ENCODE measurements at regions not wholly inside any gene's neighbourhood (a gene's known extent, or its start where the extent isn't known, plus 50 kb on each side); places are given as distances from the start of the nearest gene placed in this dataset.

DNA sequence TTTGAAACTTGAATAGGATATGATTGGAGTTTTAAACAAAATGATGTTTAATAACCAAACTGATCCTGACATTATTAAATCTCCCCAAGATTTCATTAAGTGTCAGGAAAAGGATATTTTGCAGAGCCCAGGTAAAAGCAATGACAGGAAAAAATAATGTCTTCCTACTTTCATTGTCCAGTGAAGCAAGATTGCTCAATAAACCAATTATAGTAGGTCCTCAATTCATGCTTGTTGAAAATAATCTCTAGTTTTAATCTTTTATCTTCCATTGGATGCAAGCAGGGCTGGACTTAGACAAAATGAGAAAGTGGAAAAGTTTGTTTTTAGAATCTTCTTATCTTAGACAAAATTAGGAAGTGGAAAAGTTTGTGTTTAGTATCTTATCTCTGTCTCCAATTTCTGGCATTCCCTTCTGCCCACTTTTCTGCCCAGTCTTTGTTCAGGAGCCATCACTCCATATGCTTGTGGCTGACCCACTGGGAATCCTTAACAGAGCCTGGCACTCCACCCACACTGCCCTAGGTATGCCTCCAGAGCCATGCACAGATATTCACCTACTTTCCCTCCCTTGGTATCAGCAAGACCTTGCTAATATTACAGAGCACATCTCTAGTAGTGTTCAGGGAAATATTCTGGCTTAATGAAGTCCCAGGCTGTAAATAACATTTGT is 57.0 kb upstream of the CARMIL1 start:
- Histone ChIP-seq H3K36me3 (ENCODE audit: control insufficient read depth, insufficient read depth, low read length) (no peaks in the 10 kb centered on the region), H3K4me3 (ENCODE audit: low read depth, low read length) (no peak overlapping the region), H3K27me3 (ENCODE audit: control insufficient read depth, insufficient read depth, low read length) (no peaks in the 10 kb centered on the region)
- FAIRE-seq (no peak), DNase-seq (ENCODE audit: low read depth) (no peak)
- TF ChIP-seq, protein P1, sequence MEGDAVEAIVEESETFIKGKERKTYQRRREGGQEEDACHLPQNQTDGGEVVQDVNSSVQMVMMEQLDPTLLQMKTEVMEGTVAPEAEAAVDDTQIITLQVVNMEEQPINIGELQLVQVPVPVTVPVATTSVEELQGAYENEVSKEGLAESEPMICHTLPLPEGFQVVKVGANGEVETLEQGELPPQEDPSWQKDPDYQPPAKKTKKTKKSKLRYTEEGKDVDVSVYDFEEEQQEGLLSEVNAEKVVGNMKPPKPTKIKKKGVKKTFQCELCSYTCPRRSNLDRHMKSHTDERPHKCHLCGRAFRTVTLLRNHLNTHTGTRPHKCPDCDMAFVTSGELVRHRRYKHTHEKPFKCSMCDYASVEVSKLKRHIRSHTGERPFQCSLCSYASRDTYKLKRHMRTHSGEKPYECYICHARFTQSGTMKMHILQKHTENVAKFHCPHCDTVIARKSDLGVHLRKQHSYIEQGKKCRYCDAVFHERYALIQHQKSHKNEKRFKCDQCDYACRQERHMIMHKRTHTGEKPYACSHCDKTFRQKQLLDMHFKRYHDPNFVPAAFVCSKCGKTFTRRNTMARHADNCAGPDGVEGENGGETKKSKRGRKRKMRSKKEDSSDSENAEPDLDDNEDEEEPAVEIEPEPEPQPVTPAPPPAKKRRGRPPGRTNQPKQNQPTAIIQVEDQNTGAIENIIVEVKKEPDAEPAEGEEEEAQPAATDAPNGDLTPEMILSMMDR (IDR thresholded peaks at IDR 0.05; ENCODE audit: insufficient read depth, low read length, severe bottlenecking), result no peak

DNA sequence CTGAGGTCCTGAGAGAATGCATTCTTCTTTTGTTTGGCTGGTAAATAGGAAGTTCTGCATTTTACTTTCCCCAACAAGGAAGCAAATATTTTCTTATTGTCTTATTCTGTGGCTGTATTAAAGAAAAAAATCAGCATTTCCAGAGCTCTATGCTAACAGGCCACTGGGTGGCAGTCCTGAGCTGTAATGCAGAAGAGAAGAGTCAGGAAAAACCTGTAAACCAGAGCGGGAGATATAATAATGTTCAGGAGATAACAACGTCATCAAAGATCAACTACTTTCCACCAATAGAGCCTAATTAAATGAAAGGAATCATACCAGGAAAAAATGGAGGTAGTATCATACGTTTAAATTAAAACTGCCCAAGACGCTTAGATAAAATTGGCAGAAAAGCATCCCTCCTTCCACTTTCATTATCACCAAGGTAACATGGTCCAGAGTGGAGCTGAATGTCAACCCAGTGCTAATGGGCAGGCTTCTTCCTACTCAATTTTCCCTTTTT is 55.6 kb upstream of the CARMIL1 start:
- H3K4me3 ChIP-seq (ENCODE audit: low read depth, low read length), result no peak overlapping the region
- FAIRE-seq (no peak), DNase-seq (ENCODE audit: low read depth) (peak; percentile 63)
- H3K27me3 ChIP-seq (ENCODE audit: control insufficient read depth, insufficient read depth, low read length), result no peaks in the 10 kb centered on the region
- no peaks in the 10 kb centered on the region for H3K36me3 ChIP-seq (ENCODE audit: control insufficient read depth, insufficient read depth, low read length)
- TF ChIP-seq, protein P1 (IDR thresholded peaks at IDR 0.05; ENCODE audit: insufficient read depth, low read length, severe bottlenecking), result peak; percentile 64

DNA sequence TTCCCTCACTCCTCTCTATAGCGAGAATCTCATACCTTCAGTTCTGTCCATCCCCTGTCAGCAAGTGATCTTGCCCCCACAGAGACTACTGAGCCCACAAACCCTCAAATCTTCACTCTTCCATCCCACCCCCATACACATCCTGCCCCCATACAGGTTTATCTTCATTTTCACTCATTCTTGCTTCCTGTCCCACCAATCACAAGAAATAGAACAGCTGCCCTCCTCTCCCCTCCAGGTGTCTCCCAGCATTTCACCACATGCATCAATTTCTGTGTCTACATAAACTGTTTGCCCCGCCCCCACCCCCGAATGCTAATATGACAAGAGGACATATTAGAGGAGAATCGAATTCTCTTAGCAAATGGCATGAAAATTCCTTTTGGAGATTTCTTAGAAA is 54.9 kb upstream of the CARMIL1 start:
- TF ChIP-seq, protein P1 (IDR thresholded peaks at IDR 0.05; ENCODE audit: insufficient read depth, low read length, severe bottlenecking), result no peak
- H3K36me3 ChIP-seq (ENCODE audit: control insufficient read depth, insufficient read depth, low read length), result no peaks in the 10 kb centered on the region
- no peaks in the 10 kb centered on the region for H3K27me3 ChIP-seq (ENCODE audit: control insufficient read depth, insufficient read depth, low read length)
- H3K4me3 ChIP-seq (ENCODE audit: low read depth, low read length), result no peak overlapping the region
- no peak for FAIRE-seq
- DNase-seq (ENCODE audit: low read depth), result no peak

DNA sequence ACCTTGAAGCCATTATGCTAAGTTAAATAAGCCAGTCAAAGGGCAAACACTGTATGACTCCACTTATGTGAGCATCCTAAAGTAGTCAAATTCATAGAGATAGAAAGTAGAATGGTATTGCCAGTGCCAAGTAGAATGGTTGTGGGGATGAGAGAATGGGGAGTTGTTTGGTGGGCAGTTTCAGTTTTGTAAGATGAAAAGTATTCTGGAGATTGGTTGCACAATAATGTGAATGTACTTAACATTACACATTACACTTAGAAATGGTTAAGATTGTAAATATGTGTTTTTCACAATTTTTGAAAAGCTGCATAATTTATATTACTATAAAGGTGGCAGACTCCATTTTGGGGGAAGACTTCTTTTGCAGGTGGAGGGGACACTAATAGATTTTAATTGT is 51.3 kb upstream of the CARMIL1 start:
- FAIRE-seq, result no peak
- Histone ChIP-seq H3K36me3 (ENCODE audit: control insufficient read depth, insufficient read depth, low read length) (no peaks in the 10 kb centered on the region), H3K4me3 (ENCODE audit: low read depth, low read length) (no peak overlapping the region), H3K27me3 (ENCODE audit: control insufficient read depth, insufficient read depth, low read length) (no peaks in the 10 kb centered on the region)
- TF ChIP-seq, protein P1 (IDR thresholded peaks at IDR 0.05; ENCODE audit: insufficient read depth, low read length, severe bottlenecking), result no peak
- no peak for DNase-seq (ENCODE audit: low read depth)

Measured in bronchial epithelial cell (primary cell).